HPDE6-E6E7 (cell line): ENCODE measurements at regions not wholly inside any gene's neighbourhood (a gene's known extent, or its start where the extent isn't known, plus 50 kb on each side); places are given as distances from the start of the nearest gene placed in this dataset.
"Not testable (repeated sequence)": the region's sequence is repeated elsewhere in the genome, so short reads cannot be mapped to it uniquely, and the experiment has no call there.

Source experiments
- DNase-seq: peaks from one replicate; pipeline ENCODE4 v3.0.0; 2011; ENCODE audit warnings: missing footprints; ENCODE audit errors: extremely low spot score

DNA sequence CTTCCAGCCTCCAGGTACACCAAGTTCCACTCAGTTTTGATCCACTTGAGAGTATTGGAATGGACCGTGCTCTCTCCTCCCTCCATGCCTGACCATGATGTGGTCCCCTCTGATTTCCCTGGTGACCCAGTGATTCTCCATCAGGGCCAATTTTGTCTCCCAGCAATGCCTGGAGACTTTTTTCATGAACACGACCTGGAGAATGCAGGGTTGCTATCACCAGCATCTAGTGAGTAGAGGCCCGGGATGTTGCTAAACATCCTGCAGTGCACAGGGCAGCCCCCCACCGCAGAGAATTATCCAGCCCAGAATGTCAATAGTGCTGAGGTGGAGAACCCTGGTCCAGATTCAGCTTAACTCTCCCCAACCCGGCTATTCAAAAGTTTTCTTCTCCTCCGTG, 134.0 kb upstream of the RREB1 start:
- DNase-seq: no peak

DNA sequence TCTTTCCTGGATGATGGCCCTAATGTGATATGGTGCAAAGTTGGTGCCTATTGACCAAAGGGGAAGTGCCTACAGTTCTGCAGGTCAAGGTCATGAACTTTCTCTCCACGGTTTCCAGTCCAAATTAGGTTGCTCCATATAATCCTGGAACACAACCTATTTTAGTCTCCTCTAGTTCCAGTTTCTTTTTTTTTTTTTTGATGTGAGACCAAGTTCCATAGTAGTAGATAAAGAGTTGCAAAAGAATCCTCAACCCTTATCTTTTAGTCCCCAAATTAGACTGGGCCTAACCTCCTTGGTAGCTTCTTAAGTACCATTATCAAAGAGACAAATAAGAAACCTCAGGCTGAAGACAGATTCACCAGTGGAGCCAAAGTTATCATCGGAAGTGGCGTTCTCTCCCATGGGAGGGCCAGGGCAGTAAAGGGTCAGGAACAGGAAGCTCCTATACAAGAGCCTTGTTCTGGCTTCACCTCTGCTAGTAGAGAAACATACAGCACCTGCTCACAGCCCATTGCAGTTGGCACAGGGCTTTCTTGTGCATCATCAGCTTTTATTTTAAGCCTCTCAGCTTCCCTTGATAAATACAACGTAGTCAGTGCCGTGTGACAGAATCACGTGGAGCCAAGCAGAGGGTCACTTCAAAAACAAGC, 132.2 kb upstream of the RREB1 start:
- no peak for DNase-seq

DNA sequence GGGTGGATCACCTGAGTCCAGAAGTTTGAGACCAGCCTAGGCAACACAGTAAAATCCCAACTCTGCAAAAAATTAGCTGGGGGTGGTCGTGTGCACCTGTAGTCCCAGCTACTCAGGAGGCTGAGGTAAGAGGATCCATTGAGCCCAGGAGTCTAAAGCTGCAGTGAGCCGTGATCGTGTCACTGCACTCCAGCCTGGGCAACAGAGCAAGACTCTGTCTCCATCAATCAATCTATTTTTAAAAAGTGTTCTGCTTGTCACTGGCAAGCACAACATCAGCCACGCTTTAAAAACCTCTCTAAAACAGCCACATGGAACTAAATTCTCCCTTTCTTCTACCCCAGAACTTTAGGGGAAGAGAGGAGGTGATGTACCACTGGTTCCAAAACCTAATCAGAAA, 131.6 kb upstream of the RREB1 start:
- no peak for DNase-seq

DNA sequence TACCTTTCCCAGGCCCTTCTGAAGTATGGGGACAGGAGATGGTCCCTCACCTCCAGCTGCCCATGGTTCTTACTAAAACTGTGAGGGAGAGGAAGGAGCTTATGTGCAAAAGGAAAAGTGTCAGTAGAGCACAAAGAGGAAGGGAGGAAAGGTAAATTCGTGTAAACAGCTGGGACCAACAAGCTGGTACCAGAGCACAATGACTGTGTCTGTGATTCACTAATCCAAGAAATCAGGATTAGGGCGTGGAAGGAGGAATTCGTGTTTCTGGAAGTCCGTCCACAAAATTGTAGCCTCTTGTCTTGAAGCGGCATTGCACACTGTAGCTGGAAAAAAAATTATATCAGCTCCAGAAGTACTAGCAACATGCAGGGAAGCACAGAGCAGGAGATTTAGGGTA, 129.0 kb upstream of the RREB1 start:
- no peak for DNase-seq

DNA sequence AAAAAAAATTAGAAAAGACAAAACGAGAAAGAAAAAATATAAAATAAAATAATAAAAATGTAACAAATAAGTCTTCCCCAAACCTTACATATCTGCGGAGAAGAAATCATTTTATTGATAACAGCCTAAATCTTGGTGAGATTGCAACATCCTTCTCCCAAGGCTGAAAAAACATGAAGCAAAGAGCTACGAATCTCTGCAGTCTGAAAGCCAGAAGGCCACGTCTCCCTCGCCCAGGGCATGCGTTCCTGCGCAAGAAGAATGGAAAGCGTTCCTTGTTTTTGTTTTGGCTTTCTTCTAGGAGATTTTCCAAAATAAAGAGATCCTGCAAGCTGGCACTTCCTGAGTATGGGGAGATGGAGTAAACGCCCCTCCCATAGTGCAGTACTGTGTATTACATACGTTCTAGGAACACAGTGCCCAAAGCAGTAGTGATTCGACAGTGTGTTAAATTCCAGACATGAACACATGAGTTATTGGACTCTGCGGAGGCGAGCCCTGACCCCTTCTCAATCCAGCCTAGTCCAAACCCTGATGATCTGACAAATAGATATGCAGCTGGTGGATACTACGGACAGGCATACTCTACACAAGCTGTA, 126.7 kb upstream of the RREB1 start:
- no peak for DNase-seq

DNA sequence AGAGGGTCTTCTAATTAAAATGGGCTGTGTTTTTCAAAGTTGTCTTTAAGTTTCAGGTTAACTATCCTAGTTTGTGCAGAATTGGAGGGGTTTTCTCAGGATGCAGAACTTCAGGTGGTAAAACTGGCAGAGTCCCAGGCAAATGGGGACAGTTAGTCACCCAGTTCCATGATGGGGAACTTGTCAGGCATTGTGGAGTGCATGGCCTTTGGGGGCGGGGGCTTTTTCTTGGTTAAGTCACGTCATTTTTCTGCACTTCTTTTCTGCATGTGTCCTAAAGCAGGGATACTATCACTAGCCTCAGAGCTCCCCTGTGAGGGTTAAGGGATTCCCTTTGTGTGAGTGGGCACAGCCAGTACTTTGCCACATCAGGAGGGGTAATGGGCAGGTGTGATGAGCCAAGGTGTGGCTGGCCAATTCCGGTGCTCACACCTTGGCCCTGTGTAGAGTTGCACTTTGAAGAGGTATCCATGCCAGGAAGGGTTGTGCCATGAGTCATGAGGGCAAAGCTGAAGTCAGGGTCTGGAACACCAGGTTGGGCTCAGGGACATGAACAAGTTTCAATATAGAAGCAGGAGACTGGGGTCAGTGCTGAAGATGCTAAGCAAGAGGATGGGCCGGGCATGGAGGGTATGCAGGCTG, 126.0 kb upstream of the RREB1 start:
- DNase-seq: peak; percentile 39

DNA sequence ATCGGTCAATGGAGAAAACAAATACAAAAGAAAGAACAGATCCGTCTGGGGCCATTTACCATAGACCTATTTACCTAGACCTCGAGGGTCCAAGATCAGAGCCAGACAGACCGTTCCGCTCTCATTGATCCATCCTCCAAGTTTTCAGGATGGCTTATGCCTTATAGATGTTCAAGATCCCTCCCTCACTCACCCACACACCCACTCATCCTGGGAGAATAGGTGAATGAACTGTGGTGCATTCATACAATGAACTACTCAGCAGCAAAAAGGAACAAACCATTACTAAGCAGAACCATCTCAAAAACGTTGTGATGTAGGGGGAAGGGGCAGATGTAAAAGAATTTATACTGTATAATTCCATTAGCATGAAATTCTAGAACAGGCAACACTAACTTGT, 125.1 kb upstream of the RREB1 start:
- no peak for DNase-seq

DNA sequence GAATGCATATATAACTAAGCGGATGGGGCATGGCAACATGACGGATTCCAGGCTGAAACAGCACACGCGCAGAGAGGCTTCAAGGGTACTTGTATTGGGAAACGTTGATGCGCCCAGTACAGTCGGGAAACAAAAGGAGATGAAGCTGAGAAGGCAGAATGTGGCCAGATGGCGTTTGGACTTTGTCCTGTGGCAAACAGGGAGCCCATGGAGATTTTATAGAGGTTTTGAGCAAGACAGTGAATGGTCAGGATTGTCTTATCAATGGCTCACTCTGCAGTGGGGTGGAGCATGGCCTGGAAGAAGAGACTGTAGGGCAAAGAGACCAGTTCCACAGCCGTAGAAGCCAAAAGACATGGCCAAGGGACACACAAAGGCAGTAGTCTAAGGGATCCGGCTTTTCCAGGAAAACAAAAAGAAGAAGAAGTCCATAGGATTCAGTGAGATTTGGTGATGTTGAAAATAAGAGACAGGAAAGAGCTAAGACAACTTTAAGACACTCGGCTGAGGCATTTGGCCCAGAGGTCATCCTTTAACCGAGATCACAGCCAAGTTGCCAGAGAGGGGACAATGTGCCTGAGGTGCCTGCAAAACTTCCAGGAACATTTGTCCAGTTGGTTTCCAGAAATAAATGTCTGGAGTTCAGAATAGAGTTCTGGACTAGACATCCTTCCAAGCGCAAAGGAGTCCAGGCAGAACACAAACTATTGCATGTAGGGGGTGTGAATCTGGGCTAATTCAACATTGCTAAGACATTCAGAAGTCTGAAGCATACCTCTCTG, 123.0 kb upstream of the RREB1 start:
- no peak for DNase-seq

DNA sequence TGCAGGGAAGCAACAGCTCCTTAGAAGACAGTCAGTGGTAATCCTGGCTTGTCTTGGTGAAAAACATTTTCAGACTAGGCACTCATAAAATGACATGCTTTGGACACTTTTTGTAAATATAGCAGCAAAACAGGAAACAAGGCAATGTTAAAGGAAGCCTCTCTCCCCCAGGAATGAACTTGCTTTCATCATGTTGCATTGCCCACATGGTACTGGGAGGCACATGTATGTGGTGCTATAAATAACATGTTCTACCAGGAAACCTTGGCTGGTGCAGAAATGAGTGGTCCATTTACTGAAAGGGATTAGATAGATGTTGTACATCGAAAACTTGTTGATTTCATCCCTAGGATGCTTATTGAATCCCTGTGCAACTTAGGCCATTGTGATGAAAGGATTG, 121.4 kb upstream of the RREB1 start:
- no peak for DNase-seq

DNA sequence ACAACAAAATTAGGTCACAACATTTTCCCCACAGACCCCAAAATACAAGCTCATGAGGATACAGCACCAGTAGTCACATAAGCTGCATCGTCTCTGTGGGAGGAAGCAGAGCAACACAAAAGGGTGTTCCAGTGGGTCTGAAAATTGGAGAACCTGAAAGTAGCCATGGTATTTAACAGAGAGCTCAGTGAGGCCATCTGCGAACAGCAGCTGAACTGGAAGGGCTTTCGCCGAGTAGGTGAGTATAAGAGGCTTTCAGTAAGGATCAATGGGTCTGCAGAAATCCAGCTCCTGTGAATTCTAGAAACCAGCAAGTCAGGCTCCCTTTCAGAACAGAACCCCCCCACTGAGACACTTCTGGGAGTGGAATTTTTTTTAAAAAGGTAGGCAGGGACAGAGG, 120.0 kb upstream of the RREB1 start:
- DNase-seq: no peak

DNA sequence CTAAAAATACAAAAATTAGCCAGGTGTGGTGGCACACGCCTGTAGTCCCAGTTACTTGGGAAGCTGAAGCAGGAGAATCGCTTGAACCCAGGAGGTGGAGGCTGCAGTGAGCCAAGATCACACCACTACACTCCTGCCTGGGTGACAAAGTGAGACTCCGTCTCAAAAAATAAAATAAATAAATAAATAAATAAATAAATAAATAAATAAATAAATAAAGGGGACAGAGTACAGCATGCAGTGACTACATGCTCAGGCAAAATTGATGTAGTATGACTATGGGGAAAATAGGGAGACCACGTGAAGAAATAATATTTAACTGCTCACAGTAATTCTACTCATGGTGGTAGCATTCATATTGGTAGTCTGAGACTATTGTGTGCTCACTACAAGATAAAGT, 117.7 kb upstream of the RREB1 start:
- DNase-seq: not testable (repeated sequence)

DNA sequence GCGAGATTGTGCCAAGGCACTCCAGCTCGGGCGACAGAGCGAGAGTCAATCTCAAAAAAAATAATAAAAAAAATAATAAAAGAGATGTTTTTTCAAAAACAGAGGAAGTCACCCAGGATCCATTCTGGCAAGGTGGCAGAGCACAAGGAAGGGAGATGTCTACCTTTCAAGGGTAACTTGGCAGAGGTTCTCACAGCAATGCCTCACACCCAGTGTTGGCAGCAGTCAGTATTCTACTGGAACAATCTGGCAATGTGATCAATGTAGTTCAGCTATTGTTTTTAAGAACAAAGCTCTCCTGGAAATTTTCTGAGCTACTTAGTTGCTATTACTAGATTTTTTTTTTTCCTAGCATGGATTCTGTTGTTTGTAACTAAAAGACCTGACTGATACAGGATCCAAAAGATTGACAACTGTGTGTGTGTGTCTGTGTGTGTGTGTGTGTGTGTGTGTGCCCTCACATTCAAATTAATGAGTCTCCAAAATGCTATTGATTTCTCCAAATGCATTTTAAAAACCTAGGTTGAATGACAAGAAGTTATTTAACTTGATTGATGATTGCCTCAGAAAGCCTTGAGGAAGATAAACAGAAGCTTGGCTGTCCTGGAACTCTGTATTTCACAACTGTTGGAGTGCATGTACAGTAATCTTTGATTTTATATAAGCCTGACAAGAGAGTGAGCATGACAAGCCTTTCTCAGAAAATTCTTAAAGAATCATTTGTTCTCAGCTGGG, 114.1 kb upstream of the RREB1 start:
- no peak for DNase-seq

DNA sequence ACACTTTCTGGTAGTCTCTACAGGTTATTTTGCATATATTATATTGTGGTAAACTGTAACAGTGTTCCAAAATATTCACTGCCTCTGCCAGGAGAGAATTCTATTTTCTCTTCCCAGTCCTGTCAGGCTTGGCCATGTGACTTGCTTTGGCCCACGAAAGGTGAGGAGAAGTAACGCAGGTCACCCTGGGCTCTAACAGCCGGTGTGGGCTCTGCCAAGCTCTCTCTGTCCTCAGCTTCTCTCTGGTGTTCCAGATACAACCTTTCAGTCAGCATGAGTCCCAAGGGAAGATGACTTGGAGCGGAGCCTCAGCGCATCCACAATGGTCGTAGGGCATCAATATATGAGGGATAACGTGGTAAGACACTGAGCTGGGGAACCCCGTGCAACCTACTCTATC, 113.0 kb upstream of the RREB1 start:
- DNase-seq: no peak

DNA sequence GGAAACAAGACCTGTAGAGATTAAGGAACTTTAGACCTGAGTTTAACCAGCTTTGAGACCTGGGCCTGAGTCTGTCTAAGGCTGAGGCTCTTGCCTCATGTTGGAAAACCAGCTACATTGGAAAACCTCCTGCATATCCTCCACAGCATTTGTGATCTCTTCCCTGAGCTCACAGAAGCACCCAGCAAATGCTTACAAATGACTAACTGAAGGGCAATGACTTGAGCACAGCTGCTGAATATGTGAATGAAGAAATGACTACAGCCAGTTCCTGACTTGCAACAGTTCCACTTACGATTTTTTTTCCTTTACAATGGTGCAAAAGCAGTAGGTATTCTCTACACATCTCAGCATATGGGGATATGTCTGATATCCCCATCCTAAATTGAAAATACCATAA, 112.4 kb upstream of the RREB1 start:
- DNase-seq: no peak

DNA sequence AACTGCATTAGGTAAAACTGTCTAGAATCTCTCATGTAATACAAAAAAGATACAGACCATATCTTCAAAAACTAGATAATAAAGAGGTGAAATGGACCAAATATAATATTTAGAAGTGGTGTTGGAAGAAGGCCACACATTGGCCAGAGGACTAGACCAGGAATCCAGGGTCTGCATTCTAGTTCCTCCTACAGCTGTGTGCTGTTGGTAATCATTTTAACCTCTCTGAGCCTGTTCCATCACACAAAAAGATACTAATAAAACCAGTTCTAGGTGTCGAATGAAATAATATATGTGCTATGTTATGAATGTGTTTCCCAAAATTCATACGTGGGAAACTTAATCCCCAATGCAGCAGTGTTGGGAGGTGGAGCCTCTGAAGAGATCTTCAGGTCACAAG, 111.6 kb upstream of the RREB1 start:
- no peak for DNase-seq

DNA sequence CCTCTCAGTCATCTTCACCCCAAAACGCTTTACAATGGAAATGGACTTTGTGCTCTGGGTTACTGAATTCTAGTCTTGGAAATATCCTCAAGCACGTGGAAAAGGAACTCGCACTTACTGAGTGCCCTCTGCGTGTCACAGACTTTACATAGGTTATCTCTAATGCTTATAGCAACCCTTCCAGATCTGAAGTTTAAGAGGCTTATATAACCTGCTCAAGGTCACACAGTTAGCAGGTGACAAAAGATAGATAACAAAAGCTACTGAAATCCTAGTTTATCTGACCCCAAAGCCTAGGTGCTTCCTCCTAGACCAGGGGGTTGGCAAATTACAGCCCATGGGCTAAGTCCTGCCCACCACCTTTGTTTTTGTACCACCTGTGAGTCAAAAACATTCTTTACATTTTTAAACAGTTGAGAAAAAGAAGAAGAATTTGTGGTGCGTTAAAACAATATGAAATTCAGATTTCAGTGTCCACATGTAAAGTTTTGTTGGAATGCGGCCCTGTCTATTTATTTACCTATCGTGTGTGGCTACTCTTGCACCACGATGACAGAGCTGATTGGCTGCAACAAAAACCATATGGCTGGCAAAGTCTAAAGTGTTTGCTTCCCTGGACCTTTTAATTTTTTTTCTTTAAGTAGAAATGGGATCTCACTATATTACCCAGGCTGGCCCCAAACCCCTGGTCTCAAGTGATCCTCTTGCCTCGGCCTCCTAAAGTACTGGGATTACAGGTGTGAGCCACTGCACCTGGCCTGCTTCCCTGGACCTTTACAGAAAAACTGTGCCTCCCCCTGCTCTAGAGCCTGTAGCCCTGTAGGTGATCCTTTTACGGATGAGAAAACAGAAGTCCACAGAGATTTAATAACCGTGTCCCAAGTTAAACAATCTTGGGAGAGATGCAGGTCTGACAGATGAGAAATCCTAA, 110.2 kb upstream of the RREB1 start:
- DNase-seq: no peak

DNA sequence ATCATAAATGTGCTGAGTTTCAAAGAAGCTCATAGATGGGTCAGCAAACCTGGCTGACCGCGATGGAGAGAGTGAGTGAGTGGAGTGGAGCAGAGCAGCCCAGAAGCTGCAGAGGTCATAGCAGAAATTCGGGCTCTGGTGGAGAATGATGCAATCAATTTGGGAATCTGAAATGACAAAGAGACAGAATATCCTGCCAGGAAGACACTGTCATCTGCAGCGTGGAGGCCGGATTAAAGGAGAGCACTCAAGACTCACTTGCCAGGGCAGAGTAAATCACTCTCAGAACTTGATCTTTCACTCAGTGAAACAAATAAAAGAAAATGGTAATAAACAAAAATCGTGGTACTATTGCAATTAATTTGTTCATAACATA, 109.6 kb upstream of the RREB1 start:
- no peak for DNase-seq

DNA sequence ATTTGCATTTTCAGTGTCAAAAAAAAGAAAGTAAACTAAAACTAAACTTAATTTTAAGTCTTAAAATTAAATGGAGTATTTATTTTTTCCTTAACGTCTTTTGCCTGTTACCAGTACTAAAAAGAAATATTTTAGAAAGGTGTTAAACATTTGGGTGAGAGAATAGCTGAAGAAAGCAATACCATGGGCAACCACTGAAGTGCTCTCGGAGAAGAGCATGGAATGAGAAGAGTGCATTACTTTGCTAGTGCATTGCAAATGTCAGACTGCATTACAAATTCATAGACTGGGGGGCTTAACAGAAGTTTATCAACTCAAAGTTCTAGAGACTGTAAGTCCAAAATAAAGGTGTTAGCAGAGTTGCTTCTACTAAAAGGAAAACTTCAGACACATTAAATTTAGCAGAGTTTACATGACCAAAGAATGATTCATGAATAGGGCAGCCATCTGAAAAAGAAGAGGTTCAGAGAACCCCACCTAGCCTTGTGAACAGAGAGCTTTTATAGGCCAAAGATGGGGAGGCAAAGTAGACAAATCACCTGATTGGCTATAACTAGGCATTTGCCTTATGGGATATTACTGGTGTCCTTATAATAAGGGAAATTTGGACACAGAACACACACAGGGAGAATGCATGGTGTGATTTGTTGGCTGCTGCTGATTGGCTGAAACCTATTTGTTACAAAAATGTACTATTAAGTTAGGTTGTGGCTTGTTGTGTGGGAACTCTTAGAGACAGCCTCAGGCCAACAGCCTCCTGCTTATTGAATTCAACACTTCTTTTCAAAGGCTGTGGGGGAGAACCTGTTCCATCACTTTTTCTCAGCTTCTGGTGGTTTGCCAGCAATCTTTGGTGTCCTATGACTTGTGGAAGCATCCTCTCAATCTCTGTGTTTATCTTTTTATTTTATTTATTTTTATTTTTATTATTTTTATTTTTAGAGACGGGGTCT, 106.7 kb upstream of the RREB1 start:
- no peak for DNase-seq

DNA sequence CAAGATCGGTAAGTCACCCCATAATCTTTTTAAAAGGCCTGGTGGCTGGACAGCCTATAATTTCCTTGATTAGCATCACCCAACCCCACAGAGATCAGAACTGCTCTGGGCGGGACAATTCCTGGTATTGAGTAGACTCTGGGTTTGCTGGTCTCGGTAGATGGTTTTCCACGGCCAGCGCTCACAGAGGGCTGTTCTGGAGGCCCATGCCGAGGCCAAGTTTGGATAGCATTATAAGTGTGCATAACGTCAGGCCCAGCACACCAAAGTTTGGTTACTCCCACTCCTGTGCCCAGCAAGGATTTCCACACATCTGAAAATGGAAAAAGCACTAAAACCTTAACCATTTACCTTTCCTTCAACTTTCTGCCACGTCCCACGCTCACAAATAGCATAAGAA, 104.7 kb upstream of the RREB1 start:
- DNase-seq: no peak
